ENCODE measurements at regions not wholly inside any gene's neighbourhood (a gene's known extent, or its start where the extent isn't known, plus 50 kb on each side); places are given as distances from the start of the nearest gene placed in this dataset.

GRCh38 chr12:92585115-92585727 lies 117.6 kb upstream of the PLEKHG7 start:
- no peak for TF ChIP-seq CTCF (conservative IDR thresholded peaks at IDR 0.05; ENCODE audit: low read depth, low read length)
- no peak for TF ChIP-seq EZH2 (IDR thresholded peaks at IDR 0.05; ENCODE audit: borderline replicate concordance, low read depth, low read length, poor library complexity, severe bottlenecking)

Data from A673 (cell line).